Stomach (tissue), 4 donors: ENCODE measurements at regions not wholly inside any gene's neighbourhood (a gene's known extent, or its start where the extent isn't known, plus 50 kb on each side); places are given as distances from the start of the nearest gene placed in this dataset.

Source experiments
- POLR2A ChIP-seq, 4 donors: fragments of 450-650 bp; IDR thresholded peaks; one replicate each; pipeline ENCODE4 v1.6.1; 2016; ENCODE audit warnings: antibody characterized with exemption in 4 of 4, control low read depth in 2 of 4, mild to moderate bottlenecking in 1 of 4, moderate library complexity in 1 of 4
- POLR2AphosphoS5 ChIP-seq, 3 donors: sonication (generic); formaldehyde crosslinking; IDR thresholded peaks; one replicate each; pipeline ENCODE4 v1.6.1; 2016; ENCODE audit warnings: antibody characterized with exemption in 3 of 3
- TF ChIP-seq, protein P1 (sequence below), 7 experiments: fragments of 450-650 bp in 4 of 7; fragments of 200-600 bp in 3 of 7; sonication (generic) in 3 of 7; IDR thresholded peaks; one replicate each; pipeline ENCODE4 v1.5.1; 2016 to 2019; ENCODE audit warnings: antibody characterized with exemption in 7 of 7, control low read depth in 2 of 7, mild to moderate bottlenecking in 1 of 7

DNA sequence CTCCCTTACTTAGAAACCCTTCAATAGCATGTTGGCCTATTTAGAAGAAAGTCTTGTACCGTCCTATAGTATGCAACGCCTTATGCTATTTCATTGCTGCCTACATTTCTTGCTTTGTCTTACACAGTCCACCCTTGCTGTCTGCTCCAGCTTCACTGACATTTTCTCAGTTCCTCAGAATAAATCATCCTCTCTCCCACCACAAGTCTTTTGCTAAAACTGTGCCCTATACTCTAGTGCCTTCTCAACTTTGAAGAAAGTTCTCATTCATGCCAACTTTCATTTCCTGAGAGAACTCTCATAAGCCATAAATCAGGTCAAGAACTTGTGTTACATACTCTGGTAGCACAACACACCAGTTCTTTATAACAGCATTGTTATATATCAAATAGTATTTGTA, 54.3 kb upstream of the COL3A1 start:
- TF ChIP-seq POLR2A (IDR thresholded peaks at IDR 0.05) (no peak), POLR2AphosphoS5 (IDR thresholded peaks at IDR 0.05) (no peak)
- TF ChIP-seq, protein P1, sequence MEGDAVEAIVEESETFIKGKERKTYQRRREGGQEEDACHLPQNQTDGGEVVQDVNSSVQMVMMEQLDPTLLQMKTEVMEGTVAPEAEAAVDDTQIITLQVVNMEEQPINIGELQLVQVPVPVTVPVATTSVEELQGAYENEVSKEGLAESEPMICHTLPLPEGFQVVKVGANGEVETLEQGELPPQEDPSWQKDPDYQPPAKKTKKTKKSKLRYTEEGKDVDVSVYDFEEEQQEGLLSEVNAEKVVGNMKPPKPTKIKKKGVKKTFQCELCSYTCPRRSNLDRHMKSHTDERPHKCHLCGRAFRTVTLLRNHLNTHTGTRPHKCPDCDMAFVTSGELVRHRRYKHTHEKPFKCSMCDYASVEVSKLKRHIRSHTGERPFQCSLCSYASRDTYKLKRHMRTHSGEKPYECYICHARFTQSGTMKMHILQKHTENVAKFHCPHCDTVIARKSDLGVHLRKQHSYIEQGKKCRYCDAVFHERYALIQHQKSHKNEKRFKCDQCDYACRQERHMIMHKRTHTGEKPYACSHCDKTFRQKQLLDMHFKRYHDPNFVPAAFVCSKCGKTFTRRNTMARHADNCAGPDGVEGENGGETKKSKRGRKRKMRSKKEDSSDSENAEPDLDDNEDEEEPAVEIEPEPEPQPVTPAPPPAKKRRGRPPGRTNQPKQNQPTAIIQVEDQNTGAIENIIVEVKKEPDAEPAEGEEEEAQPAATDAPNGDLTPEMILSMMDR (IDR thresholded peaks at IDR 0.05) = no peak
